Keratinocyte (primary cell): ENCODE measurements at regions not wholly inside any gene's neighbourhood (a gene's known extent, or its start where the extent isn't known, plus 50 kb on each side); places are given as distances from the start of the nearest gene placed in this dataset.

Source experiments
- CTCF ChIP-seq, 3 experiments: IDR thresholded peaks in 1 of 3; conservative IDR thresholded peaks in 1 of 3; optimal IDR thresholded peaks in 1 of 3; 2 replicates in 2 of 3; 3 replicates in 1 of 3; pipeline versions ENCODE3 to v1.5.1; 2011; ENCODE audit warnings: low read length in 3 of 3, mild to moderate bottlenecking in 3 of 3, moderate library complexity in 2 of 3, control low read depth in 1 of 3, inconsistent platforms in 1 of 3; ENCODE audit not compliant: insufficient read depth in 2 of 3; ENCODE audit errors: extremely low read depth in 1 of 3
- EZH2 ChIP-seq: IDR thresholded peaks from one replicate; pipeline ENCODE4 v1.6.1; 2012; ENCODE audit warnings: inconsistent platforms, mild to moderate bottlenecking, low read length, moderate library complexity

- TF ChIP-seq CTCF (optimal IDR thresholded peaks at IDR 0.05 in 1 of 3, IDR thresholded peaks at IDR 0.05 in 1 of 3, conservative IDR thresholded peaks at IDR 0.05 in 1 of 3; ENCODE audit: extremely low read depth in 1 of 3, insufficient read depth in 2 of 3, low read length in 3 of 3) (no peak), EZH2 (no peak)
Observed at GRCh38 chr10:69740126-69740525, 61.6 kb upstream of the COL13A1 start.
